Cerebellar cortex (tissue), 1 donor: ENCODE measurements at regions not wholly inside any gene's neighbourhood (a gene's known extent, or its start where the extent isn't known, plus 50 kb on each side); places are given as distances from the start of the nearest gene placed in this dataset.
"Not testable (repeated sequence)": the region's sequence is repeated elsewhere in the genome, so short reads cannot be mapped to it uniquely, and the experiment has no call there.

Source experiments
- DNase-seq: peaks from one replicate; pipeline ENCODE4 v3.0.0-alpha.2; 2015; ENCODE audit warnings: low spot score

GRCh38 chr12:5262885-5263284 is 169.0 kb upstream of the NTF3 start:
- DNase-seq = no peak

DNA sequence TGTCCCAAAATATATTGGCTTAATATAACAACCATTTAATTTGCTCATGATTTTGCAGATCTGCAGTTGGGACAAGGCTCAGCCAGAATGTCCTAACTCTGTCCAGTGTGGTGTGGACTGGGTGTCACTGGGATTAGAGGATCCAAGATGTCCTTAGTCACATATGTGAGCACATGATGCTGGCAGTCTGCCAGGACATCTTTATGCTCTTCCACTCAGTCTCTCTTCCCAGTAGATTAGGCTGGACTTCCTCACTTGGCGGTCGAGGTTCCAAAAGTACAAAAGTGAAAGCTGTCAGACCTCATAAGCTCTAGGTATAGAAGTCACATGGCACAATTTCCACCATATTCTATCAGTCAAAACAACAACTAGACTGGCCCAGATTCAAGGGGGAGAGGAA is 167.9 kb upstream of the NTF3 start:
- no peak for DNase-seq

- DNase-seq = no peak
Measured at GRCh38 chr12:5267603-5268423, 164.1 kb upstream of the NTF3 start.

DNA sequence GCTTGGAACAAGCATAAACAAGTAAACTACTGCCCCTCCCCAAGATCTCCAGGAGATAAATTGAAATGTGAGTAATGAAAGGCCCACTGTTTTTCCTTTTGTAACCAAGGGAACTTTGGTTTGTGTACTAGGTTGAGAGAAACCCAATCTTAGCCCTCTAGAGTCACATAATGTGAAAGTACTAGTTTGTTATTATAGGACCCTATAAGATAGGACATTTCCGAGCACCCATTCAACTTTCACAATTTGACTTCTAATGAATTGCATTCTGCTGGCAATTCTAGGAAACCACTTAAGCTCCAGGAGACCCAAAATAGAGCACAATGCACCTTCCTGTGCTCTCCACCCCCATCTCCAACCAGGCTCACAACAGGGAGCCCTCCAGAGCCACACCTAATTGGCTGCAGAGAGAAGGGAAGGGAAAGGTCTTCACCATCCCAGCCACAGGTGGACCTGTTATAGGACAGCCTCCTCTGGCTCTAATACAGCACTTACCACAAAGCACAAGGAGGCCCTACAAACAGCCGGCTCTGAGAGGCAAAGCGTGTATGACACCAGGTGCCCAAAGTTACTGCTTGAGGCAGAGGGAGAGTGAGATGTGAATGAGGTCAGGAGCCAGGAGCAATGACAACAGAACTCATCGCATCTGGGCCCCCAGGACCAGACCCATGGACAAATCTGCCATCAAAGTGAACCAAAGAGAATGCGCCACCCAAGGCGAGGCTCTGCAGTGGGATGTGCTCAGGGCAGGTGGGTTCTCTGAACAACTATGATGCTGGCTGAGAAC is 163.3 kb upstream of the NTF3 start:
- DNase-seq = no peak

DNA sequence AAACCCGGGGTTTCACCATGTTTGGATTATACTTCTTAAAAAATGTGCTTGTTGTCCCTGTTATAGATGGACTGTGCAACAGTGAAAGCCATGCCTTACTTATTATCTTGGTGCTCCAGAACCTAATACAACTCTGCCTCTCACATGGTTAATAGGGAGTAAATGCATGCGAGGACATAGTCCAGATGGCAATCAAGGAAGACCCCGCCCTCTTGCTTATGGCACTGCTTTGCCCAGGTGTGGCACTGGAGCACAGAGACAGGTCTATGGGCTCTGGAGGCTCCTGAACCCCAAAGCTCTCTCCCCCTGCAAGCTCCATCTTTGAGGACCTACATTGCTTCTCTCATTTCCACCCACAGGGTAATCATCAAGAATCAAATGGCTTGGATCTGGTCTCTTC is 162.1 kb upstream of the NTF3 start:
- DNase-seq = no peak

- no peak for DNase-seq
Measured at GRCh38 chr12:5272018-5272785, 159.7 kb upstream of the NTF3 start.

- no peak for DNase-seq
Measured at GRCh38 chr12:5273709-5274108, 158.2 kb upstream of the NTF3 start.

- DNase-seq = peak; percentile 2
Measured at GRCh38 chr12:5276327-5276880, 155.5 kb upstream of the NTF3 start.

GRCh38 chr12:5280086-5280485 is 151.8 kb upstream of the NTF3 start:
- no peak for DNase-seq

DNA sequence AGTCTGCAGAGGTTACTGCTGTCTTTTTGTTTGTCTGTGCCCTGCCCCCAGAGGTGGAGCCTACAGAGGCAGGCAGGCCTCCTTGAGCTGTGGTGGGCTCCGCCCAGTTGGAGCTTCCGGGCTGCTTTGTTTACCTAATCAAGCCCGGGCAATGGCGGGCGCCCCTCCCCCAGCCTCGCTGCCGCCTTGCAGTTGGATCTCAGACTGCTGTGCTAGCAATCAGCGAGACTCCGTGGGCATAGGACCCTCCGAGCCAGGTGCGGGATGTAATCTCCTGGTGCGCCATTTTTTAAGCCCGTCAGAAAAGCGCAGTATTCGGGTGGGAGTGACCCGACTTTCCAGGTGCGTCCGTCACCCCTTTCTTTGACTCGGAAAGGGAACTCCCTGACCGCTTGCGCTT is 141.5 kb upstream of the NTF3 start:
- not testable (repeated sequence) for DNase-seq

DNA sequence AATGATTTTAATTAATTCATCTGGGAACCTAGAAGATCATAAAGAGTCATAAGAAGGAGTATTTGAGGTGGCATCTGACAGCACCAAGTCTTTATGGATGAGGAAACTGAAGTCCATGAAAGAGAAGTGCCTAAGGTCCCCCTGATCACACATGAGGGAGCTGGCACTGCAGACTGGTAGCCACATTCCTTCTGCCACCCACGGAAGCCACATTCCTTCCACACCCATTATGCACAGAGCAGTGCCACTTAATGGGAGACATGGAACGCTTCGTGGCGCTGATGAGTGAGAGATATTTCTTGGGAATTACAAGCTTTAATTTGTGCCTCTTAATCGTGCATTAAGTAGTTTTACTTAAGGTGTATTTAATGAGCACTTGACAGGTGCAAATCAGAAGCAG is 139.3 kb upstream of the NTF3 start:
- no peak for DNase-seq

GRCh38 chr12:5293773-5294172 is 138.1 kb upstream of the NTF3 start:
- no peak for DNase-seq

- DNase-seq = no peak
Measured at GRCh38 chr12:5294274-5295070, 137.4 kb upstream of the NTF3 start.

DNA sequence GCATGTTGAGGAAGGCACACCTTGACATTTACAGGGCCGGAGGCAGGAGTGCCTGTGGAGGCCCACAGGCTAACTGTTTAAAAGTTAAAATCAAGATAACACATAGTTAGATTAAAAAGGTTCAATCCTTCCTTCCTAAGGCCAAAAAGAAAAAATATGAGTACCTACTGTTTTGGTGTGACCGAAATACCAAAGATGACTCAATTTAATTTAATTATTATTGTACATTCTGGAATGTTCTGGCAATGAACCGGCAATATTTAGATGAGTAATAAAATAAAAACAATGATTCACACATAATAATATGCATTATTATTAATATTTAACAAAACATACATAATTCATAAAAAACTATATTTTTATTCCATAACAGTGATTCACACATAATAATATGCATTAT is 136.8 kb upstream of the NTF3 start:
- no peak for DNase-seq

DNA sequence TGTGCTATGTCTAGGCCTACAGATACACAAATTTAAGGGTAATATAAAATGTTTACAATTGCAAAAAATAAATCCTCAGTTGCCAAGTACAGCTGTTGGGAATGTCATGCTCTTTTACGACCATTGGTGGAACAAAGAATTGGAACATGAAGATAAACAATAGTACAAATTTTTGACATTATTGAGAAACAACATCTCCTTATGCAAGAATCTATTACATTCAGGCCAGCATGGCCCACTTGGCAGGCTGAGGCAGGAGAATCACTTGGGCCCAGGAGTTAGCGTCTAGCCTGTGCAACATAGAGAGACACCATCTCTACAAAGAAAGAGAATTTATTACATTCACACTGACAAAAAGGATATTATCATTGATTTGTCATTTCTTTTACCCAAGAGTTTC is 135.9 kb upstream of the NTF3 start:
- no peak for DNase-seq

DNA sequence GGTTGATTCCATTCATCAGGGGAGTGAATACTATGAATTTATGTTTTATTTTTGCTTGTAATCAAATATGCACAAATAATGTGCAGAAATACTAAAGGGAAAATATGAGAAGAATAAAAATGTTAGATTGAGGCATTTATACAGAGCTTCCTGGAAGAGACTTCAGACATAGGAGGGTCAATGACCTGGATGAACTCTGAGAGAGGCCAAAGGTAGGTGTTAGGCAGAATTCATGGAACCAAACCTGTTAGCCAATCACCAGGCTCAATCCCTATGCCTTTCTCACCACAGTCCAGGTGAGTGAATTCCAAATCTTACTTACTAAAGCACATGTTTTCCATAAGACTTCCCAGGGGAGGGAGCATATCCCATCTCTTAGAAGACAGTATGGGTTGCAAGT is 130.4 kb upstream of the NTF3 start:
- no peak for DNase-seq

GRCh38 chr12:5305425-5305824 is 126.5 kb upstream of the NTF3 start:
- peak; percentile 88 for DNase-seq

GRCh38 chr12:5305886-5306545 is 125.9 kb upstream of the NTF3 start:
- DNase-seq = no peak

GRCh38 chr12:5307065-5307464 is 124.8 kb upstream of the NTF3 start:
- DNase-seq = no peak

- no peak for DNase-seq
Measured at GRCh38 chr12:5308216-5308615, 123.7 kb upstream of the NTF3 start.

DNA sequence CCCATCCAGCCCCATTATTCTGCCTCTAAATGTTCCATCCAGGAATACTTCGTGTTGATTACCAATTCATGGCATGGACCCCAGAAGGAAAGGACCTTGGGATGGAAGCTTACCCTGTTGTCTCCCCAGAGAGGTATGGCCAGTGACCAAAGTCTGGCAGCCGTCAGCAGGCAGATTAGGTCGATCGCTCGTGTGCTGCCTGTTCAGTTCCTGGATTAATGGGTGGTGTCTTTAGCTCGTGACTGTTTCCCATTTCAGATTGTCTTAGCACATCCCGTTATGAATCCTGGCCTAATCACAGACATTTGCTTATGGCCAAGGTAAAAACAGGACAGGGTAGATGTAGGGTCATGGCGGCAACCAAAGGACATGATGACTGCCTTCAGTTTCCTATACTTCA is 122.9 kb upstream of the NTF3 start:
- no peak for DNase-seq
